K562 (cell line): ENCODE measurements at regions not wholly inside any gene's neighbourhood (a gene's known extent, or its start where the extent isn't known, plus 50 kb on each side); places are given as distances from the start of the nearest gene placed in this dataset.

ENCODE experiments used
- ATAC-seq: fragments of 200-7000 bp; cut with Tn5 transposase; 3 replicates; pipeline ENCODE4 v1.9.1; 2020; ENCODE audit warnings: moderate library complexity
- BruUV-seq: library from RNA; stranded (reverse); fragments of 400-500 nt; replicated peaks from 2 replicates; lab custom pipeline; 2021; lab: Mats Ljungman, UMichigan
- CTCF ChIA-PET: fragments of 300-600 bp; formaldehyde crosslinking; extraction: SDS; loops from one replicate; lab custom pipeline; 2021; ENCODE audit warnings: low intra/inter-chr PET ratio; lab: Yijun Ruan, JAX
- POLR2A ChIA-PET: fragments of 300-600, 350-650 bp; sonication (Branson Sonifier 250); formaldehyde crosslinking; extraction: SDS; loops from one replicate; lab custom pipeline; 2021; ENCODE audit warnings: antibody characterized with exemption, inconsistent platforms; lab: Yijun Ruan, JAX
- DNase-seq, 4 experiments: peaks; one replicate each; pipeline versions ENCODE4 v3.0.0 to v3.0.0-alpha.2; 2011 to 2018; ENCODE audit warnings: low spot score in 3 of 4, mixed read lengths in 3 of 4; ENCODE audit errors: extremely low read depth in 1 of 4
- FAIRE-seq: peaks from 2 replicates; lab custom pipeline; 2011; peaks lifted over from hg19 to GRCh38; lab: Jason Lieb, UNC
- H2AFZ ChIP-seq: 2 replicates; pipeline ENCODE4 v1.6.0; 2011; ENCODE audit warnings: low read depth, low read length, control low read depth, inconsistent platforms
- H3K27ac ChIP-seq: fragments of 200-600 bp; 3 replicates; pipeline ENCODE4 v1.8.0; 2011; ENCODE audit warnings: low read depth, mild to moderate bottlenecking, control low read depth, inconsistent platforms, low read length, moderate library complexity, mixed read lengths; ENCODE audit errors: extremely low read depth
- H3K27me3 ChIP-seq, 2 experiments: fragments of 300-600 bp in 1 of 2; 2 replicates in 1 of 2; 3 replicates in 1 of 2; pipeline versions ENCODE4 v1.6.0 to v1.8.0; 2011; ENCODE audit warnings: inconsistent platforms in 2 of 2, low read length in 2 of 2, mild to moderate bottlenecking in 1 of 2, mixed read lengths in 1 of 2, moderate library complexity in 1 of 2; ENCODE audit not compliant: control insufficient read depth in 2 of 2, insufficient read depth in 2 of 2
- H3K36me3 ChIP-seq: fragments of 300-600 bp; 3 replicates; pipeline ENCODE4 v1.8.0; 2011; ENCODE audit warnings: mild to moderate bottlenecking, low read length, inconsistent platforms; ENCODE audit not compliant: control insufficient read depth, insufficient read depth
- H3K4me1 ChIP-seq, 2 experiments: fragments of 200-600 bp in 1 of 2; replicated peaks in 1 of 2; 2 replicates in 1 of 2; 3 replicates in 1 of 2; pipeline versions ENCODE4 v1.5.1 to v1.8.0; 2011; ENCODE audit warnings: inconsistent platforms in 2 of 2, low read length in 2 of 2, mild to moderate bottlenecking in 1 of 2, mixed read lengths in 1 of 2, moderate library complexity in 1 of 2; ENCODE audit not compliant: control insufficient read depth in 2 of 2, insufficient read depth in 2 of 2
- H3K4me2 ChIP-seq: 2 replicates; pipeline ENCODE4 v1.6.1; 2011; ENCODE audit warnings: low read length, control low read depth, inconsistent platforms, mixed read lengths; ENCODE audit not compliant: insufficient read depth
- H3K4me3 ChIP-seq: fragments of 200-600 bp; sonication (generic), shearing (Covaris generic); 2 replicates; pipeline ENCODE4 v1.5.1; 2016; ENCODE audit warnings: control low read depth, inconsistent platforms
- H3K79me2 ChIP-seq: fragments of 200-600 bp; 3 replicates; pipeline ENCODE4 v1.8.0; 2011; ENCODE audit warnings: low read length, inconsistent platforms; ENCODE audit not compliant: control insufficient read depth, insufficient read depth
- H3K9ac ChIP-seq, 2 experiments: 2 replicates each; pipeline versions ENCODE4 v1.6.0 to v1.6.1; 2011; ENCODE audit warnings: low read depth in 2 of 2, low read length in 2 of 2, control low read depth in 1 of 2, inconsistent platforms in 1 of 2, mild to moderate bottlenecking in 1 of 2, mixed read lengths in 1 of 2; ENCODE audit not compliant: insufficient read depth in 1 of 2
- H3K9me1 ChIP-seq: one replicate; pipeline ENCODE4 v1.6.0; 2011; ENCODE audit warnings: inconsistent platforms, mild to moderate bottlenecking, low read length, moderate library complexity; ENCODE audit not compliant: control insufficient read depth, insufficient read depth
- H3K9me3 ChIP-seq: replicated peaks from 2 replicates; pipeline ENCODE4 v1.5.1; 2011; ENCODE audit warnings: low read depth, low read length, inconsistent platforms; ENCODE audit not compliant: control insufficient read depth, insufficient read depth
- H4K20me1 ChIP-seq: replicated peaks from 2 replicates; pipeline ENCODE4 v1.6.1; 2011; ENCODE audit warnings: low read length, inconsistent platforms, mixed read lengths; ENCODE audit not compliant: control insufficient read depth, insufficient read depth
- CGGBP1 ChIP-seq: fragments of 250-450 bp; sonication (Bioruptor Pico); IDR thresholded peaks from 2 replicates; pipeline ENCODE4 v1.9.0; 2021; ENCODE audit warnings: mild to moderate bottlenecking
- CSDE1 ChIP-seq, 2 experiments: fragments of 450-650 bp; IDR thresholded peaks; 2 replicates each; pipeline ENCODE4 v1.6.1; 2016; ENCODE audit warnings: mild to moderate bottlenecking in 1 of 2
- ESRRB ChIP-seq: fragments of 250-450 bp; sonication (Bioruptor Pico); IDR thresholded peaks from 2 replicates; pipeline ENCODE4 v1.5.0; 2020; ENCODE audit warnings: mild to moderate bottlenecking, moderate library complexity, borderline replicate concordance
- OTX1 ChIP-seq: fragments of 450-650 bp; formaldehyde crosslinking; IDR thresholded peaks from 2 replicates; pipeline ENCODE4 v1.4.0; 2022; ENCODE audit warnings: mild to moderate bottlenecking
- RBM22 ChIP-seq: fragments of 200-400 bp; formaldehyde crosslinking; IDR thresholded peaks from 2 replicates; pipeline ENCODE4 v1.6.1; 2018; ENCODE audit warnings: low read length, low read depth; ENCODE audit not compliant: poor library complexity, severe bottlenecking
- TAF9B ChIP-seq: fragments of 450-650 bp; IDR thresholded peaks from 2 replicates; pipeline ENCODE4 v1.6.1; 2018; ENCODE audit warnings: mild to moderate bottlenecking; ENCODE audit not compliant: partially characterized antibody
- ZNF354B ChIP-seq: fragments of 250-450 bp; sonication (Bioruptor Pico); IDR thresholded peaks from 2 replicates; pipeline ENCODE4 v1.4.0; 2020
- ZNF407 ChIP-seq: fragments of 450-650 bp; IDR thresholded peaks from 2 replicates; pipeline ENCODE4 v1.6.1; 2016; ENCODE audit warnings: low read depth
- ZNF408 ChIP-seq: fragments of 250-450 bp; sonication (Bioruptor Pico); IDR thresholded peaks from 2 replicates; pipeline ENCODE4 v1.4.0; 2020; ENCODE audit warnings: low read depth, mild to moderate bottlenecking, moderate library complexity
- WGBS: fragments of 100-300 bp; shearing (Covaris generic); methylation state at CpG from one replicate; pipeline ENCODE4 v1.1.6; 2016; ENCODE audit warnings: low coverage, mixed read lengths; ENCODE audit not compliant: insufficient coverage; ENCODE audit errors: missing lambda C conversion rate; 5-methylcytosine and 5-hydroxymethylcytosine counted together
- in situ Hi-C: fragments of 300-500 bp; cut with MboI; formaldehyde crosslinking; loops from 4 replicates; pipeline ENCODE4 v1.15.0; 2018; ENCODE audit warnings: inconsistent platforms, mixed read lengths
- intact Hi-C: fragments of 100-400 bp; cut with micrococcal nuclease; formaldehyde crosslinking; loops from 2 replicates; pipeline ENCODE4 v1.14.2; 2022

GRCh38 chr6:113529879-113530278 is 327.3 kb upstream of the MARCKS start:
- Histone ChIP-seq H4K20me1 (no peaks in the 10 kb centered on the region), H2AFZ (no peak overlapping the region), H3K9me1 (no peaks in the 10 kb centered on the region), H3K9me3 (no peaks in the 10 kb centered on the region), H3K4me1 (no peaks in the 10 kb centered on the region), H3K4me3 (no peak overlapping the region), H3K36me3 (no peaks in the 10 kb centered on the region), H3K27ac (no peak overlapping the region), H3K9ac (no peak overlapping the region), H3K27me3 (no peaks in the 10 kb centered on the region), H3K4me2 (no peak overlapping the region), H3K79me2 (no peaks in the 10 kb centered on the region)
- in situ Hi-C loops: no loop called here
- FAIRE-seq (no peak), DNase-seq (no peak), ATAC-seq (no peak)
- 0% methylated on average over 1 of the region's 1 CpG for WGBS
- CTCF ChIA-PET: no interaction called here
- intact Hi-C loops: no loop called here
- TF ChIP-seq ZNF407: no peak
- no peak for TF ChIP-seq CGGBP1 (CRISPR knock-in tag)
- no peak for TF ChIP-seq ESRRB (CRISPR knock-in tag)
- no peak for TF ChIP-seq ZNF408 (CRISPR knock-in tag)
- TF ChIP-seq CSDE1 (IDR thresholded peaks at IDR 0.05): no peak
- no peak for TF ChIP-seq TAF9B
- no peak for TF ChIP-seq RBM22
- no peak for TF ChIP-seq OTX1 (CRISPR knock-in tag)
- no peak for TF ChIP-seq ZNF354B
- POLR2A ChIA-PET: no interaction called here
- BruUV-seq: no TSS peak
